GM11168 (cell line): ENCODE measurements at regions not wholly inside any gene's neighbourhood (a gene's known extent, or its start where the extent isn't known, plus 50 kb on each side); places are given as distances from the start of the nearest gene placed in this dataset.

ENCODE experiments used
- in situ Hi-C: fragments of 300-500 bp; cut with MboI; formaldehyde crosslinking; loops from one replicate; pipeline ENCODE4 v1.12.0; 2022; ENCODE audit warnings: low sequenced_read_pairs; ENCODE audit not compliant: unreplicated experiment

DNA sequence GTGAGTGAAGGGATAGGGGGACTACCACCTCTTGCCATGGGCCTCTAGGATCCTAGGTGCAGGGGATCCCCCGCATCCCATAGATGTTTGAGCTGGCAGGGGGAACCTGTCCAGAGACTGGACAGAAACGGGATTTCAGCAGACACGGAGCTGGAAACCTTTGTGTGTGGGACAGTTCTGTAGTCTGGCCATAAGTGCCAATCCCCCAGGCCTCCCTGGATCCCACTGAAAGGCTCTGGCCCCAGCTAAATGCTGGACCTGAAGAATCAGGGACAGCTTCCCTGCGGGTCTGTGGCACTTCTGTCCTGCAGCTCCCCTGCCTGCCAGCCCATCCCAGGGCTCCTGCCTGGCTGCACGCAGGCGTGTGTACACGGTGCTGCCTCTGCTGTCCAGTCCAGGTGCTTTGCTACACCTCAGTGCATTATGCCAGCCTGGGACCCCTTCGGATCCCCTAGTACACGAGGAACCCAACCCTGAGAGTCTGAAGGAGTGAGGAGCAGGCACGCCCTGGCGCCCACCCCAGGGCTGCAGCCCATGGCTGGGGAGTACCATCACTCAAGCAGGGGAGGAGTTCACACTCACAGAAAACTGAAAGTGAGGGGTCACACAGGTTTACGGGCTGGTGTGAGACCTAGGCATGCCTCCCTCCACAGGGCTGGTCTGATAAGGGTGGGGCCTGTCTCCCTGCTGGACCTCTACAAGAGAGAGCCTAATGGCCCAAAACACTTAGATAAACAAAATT, 703.0 kb downstream of the ARAP2 start:
- in situ Hi-C loops, result loop anchor here (10.0 kb wide), 1 partner anchor 77 kb away; no protein-coding TSS in a partner anchor

DNA sequence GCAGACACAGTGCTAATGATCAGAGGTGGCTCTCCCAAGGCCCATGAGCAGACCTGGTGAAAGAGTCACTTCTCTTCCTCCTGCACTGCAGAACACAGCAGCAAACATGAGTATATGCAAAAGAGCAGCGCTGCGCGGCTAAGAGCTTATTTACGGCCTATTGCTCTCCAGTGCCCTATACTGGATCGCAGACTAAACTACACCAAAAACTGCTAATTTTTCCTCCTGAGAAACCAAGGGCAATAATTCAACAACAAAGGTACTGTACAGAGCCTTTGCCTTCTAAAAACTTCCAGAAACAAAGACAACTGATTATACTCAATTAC, 702.5 kb downstream of the ARAP2 start:
- in situ Hi-C loops, result loop anchor here (10.0 kb wide), 1 partner anchor 77 kb away; no protein-coding TSS in a partner anchor

DNA sequence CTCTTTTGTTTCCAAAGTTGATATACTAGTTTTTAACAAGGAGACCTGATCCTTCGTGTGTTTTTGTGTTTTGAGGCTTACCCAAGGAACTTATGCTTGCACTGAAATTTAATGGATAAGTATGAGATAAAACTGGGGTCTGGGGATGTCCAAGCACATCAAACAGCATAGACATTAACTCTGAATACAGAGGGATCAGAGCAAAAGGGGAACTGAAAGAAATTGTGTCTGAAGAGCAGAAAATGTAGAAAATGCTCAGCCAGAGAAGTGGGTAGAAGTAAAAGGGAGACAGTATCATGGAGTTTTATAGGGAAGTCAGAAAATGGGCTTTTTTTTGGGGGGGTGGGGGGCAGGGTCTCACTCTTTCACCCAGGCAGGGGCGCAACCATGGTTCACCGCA, 695.4 kb downstream of the ARAP2 start:
- in situ Hi-C loops, result loop anchor here (10.0 kb wide), 1 partner anchor 84 kb away; no protein-coding TSS in a partner anchor

DNA sequence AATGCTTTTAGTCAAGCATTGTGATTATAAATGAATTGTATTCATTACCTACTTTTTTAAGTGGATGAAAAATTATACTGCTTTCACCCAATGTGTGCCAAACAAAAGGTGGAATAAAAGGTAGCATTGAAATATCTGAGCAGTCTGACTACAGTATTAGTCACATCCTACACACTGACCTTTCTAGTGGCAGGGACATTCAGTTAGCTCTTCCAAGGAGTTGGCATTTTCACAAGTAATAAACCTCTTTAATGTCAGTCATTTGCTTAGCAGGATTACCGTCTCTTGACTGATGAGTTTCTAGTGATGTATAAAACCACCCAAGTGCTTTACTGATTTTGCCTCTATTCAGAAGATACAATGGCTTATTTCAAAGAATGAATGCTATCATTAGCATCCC, 687.9 kb downstream of the ARAP2 start:
- in situ Hi-C loops, result no loop called here

DNA sequence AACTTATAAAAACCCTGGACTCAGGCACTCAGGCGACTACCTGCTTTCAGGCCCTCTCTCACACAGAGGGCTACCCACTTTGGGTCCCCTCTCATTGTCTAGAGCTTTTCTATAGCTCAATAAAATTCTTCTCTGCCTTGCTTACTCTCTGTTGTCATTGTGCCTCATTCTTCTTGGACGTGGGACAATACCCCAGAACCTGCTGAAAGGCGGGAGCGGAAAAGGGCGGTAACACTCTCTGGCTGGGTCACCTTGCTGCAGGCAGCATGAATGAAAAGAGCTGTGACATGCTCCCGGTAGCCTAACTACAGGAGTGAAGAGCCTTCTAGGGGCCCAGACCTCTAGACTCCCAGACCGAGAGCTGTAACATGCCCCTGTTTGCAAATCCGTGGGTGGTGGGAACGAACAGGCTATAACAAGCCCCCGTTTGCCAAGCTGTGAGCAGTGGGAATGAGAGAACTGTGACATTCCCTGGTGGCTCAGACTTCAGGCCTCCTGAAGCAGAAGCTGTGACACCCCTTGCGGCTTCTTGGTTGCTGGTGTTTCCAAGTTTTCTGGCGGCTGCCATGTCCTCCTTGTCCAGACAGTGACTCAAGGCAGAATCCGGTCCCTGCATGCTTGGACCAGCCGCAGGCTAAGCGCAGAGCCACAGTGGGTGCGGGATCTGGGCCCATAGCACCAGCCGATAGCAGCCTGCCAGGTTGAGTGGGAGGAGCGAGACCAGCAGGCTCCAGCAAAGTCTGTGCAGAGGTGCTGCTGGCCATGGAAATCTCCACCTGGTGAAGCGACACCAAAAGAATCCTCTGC, 684.6 kb downstream of the ARAP2 start:
- in situ Hi-C loops, result no loop called here

DNA sequence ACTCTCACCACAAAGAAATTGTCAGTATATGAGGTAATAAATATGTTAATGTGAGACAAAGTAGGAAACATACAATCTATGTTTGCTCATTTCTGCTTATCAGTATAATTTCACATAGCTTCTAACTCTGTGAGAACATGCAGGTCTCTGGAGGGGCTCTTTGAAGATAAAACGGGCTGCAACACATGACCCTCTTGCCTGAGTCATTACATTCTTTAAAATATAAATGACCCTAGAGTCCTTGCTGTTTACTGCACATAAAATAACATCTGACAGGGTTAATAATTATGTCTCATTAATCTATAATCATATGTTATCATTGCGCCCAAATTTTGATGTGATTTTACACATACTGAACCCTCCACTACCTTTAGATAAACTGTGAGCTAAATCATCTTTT, 681.5 kb downstream of the ARAP2 start:
- in situ Hi-C loops, result no loop called here

DNA sequence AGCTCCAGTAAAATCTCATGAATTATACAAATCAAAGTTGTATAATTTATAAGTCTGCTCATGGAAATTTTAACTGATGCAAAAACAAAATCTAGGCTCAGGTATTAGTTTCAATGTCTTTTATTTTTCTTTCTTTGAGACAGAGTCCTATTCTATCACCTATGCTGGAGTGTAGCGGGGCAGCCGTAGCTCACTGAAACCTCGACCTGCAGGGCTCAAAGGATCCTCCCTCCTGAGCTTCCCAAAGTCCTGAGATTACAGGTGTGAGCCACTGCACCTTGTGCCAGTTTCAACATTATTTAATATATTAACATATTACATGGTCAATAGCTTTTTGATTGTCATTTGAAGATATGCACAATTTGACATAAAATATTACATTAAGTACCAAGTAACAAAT, 678.7 kb downstream of the ARAP2 start:
- in situ Hi-C loops, result no loop called here

DNA sequence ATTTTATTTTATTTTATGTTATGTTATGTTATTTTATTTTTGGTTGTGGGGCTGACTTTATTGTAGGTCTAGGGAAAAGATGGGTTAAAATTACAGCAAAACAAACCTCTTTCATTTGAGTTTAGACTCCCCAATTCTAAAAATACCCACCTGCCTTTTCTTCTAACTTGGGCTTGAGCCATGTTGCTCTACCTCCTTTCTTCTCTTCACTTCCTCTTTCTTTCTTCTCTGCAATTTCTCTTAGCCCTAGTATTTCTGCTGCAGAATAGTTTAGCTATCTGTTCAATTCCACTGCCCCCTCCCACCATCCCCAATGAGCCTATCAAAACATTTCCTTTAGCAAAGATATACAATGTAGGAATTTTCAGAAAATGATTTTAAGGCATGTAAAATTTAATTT, 653.3 kb downstream of the ARAP2 start:
- in situ Hi-C loops, result no loop called here

DNA sequence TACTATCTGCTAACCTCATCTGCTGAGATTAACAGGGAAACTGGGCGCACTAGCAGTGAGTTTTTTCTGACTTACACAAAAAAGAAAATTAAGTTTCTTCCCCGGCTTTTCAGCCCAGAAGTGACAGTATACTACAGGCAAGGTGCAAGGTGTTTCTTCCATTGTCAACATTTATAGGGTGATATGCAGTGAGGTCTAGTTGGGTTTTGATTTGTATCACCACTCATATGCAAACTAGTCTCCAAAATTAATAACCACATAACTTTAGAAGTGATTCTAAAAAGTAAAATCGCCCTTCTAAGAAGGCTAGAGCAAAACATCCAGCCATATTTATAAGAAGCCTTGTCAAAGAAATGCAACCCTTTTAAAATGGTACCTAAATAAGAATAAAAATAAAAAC, 640.1 kb downstream of the ARAP2 start:
- in situ Hi-C loops, result no loop called here

DNA sequence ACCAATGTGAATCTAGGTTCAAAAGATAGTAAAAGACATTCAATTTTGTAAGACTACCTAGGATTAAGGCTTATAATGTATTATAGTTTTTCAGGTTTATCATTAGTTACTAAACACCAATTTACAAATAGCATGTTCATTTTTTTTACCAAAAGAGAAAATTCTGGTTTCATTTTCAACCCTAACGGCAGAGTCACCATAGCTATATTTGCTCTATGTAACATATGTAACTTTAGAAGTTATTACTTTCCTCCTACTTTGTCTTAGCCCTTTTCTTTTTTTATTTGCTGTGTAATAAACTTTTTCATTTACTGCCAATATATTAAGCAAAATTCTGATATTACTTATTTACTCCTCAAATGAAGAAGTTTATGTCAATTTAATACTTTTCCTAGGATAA, 639.6 kb downstream of the ARAP2 start:
- in situ Hi-C loops, result no loop called here

DNA sequence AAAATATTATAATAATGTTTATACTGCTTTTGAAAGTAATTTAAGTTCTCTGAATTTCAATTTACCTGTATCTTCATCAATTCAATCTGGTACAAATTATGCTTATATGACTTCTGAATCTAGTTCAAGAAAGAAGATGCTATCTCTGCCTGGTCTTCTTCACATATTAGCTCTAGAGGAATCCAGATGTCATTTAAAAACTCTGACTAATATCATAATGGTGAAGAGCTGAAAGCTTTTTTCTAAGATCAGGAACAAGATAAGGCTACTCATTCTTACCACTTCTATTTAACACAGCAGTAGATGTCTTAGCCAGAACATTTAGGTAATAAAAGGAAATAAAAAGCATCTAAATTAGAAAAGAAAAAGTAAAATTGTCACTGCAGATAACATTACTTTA, 636.1 kb downstream of the ARAP2 start:
- in situ Hi-C loops, result no loop called here

DNA sequence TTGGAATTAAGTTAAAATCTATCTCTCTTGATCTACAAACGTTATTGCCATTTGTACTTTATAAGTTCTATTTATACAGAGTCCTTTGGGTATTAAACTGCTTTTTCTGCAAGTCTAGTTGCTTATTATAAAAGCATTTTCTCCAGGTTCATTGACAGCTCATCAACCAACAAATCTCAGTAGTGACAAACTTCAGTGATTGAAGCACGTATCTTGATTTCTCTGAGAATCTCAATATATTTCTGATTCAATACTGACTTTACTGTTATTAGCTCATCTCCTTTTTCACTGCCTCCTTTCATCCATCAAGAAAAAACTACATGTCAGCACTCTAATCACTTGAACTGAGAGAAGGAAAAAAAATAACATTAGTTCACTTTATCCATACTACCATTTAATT, 630.2 kb downstream of the ARAP2 start:
- in situ Hi-C loops, result no loop called here

DNA sequence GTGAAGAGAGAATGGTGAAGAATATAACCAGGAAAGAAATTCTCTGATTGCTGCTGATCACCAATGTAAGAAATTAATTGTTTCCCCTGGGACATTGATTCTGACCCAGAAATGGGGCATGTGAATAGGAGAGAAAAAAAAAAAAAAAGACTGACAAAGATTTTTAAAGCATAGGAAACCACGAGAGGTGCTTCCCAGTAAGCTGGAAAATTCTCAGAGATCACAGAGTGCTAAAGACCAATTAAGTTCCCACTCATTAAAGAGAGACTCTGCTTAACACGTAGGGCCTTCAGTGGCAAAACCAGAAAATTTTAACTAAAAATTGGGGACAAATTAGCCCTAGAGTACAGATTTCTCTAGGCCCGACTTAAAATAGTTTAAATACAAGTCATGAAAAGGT, 604.4 kb downstream of the ARAP2 start:
- in situ Hi-C loops, result no loop called here

DNA sequence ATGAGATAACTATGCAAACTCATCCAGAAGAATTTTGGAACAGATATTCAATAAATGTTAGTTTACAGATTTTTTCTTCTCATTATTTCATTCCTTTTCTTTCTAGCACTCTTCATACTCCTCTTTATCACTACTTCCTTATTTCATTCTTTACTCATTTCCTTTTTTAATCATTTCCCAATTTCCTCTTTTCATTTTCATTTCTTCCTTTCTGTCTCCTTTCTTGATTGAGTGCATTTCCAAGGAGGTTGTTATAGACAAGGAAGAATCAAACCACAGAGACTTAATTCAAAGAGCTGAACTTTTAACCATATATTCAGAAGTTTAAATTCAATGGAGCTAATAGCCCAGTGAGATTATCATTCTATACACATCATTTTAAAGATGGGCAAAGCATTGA, 600.7 kb downstream of the ARAP2 start:
- in situ Hi-C loops, result no loop called here

DNA sequence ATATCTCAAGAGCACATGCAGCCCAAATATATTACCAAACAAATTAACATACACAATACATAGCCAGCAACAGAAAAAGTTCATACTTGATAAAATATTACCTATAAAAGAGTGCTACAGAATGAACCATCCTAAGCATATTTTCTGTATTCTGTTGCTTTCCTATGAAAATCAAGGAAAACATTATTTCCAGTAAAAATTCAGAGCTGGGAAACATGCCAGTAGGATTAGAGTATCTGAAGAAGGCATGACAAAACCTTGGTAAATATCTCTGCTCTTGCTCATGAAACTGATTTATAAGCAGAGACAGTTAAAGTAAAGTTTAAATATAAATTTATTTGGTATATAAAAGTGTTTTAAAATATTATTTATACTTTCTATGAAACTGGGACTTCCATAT, 599.7 kb downstream of the ARAP2 start:
- in situ Hi-C loops, result no loop called here

DNA sequence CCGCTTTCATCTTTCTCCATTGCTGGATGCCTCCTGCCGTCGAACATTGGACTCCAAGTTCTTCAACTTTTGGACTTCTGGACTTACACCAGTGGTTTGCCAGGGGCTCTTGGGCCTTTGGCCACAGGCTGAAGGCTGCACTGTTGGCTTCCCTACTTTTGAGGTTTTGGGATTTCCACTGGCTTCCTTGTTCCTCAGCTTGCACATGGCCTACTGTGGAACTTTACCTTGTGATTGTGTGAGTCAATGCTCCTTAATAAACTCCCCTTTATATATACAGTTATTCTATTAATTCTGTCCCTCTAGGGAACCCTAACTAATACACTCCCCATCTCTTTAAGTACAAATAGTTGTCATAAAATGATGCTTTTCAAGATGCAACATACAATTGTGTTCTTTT, 595.3 kb downstream of the ARAP2 start:
- in situ Hi-C loops, result no loop called here

DNA sequence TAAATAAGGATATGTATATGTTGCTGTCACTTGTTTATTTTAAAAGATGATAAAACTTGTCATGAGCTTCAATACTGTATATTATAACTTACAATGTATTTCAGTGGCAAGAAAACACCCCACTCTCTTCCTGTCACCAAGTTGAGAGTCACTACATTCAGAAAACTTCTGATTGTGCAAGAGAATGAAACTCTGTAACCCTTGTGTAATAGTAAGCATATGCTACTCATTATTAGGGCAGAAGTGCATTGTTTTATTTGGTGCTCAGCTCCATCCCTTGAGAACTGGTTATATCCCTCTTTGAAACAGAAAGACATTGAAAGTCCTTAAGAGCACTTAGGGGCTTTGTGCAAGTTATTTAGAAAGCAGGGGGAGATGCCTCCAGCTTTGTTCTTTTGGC, 594.5 kb downstream of the ARAP2 start:
- in situ Hi-C loops, result no loop called here

DNA sequence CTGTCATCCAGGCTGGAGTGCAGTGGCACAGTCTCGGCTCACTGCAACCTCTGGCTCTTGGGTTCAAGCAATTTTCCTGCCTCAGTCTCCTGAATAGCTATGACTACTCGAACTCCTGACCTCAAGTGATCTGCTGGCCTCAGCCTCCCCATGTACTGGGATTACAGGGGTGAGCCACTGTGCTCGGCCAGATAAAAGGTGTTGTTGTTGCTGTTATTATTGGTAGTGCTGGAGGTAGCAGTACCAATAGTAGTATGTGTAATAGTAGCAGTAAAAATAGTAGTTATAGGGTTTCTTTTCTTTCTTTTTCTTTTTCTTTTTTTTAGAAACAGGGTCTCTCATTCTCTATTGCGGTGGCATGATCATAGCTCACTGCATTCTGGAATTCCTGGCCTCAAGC, 592.1 kb downstream of the ARAP2 start:
- in situ Hi-C loops, result no loop called here

DNA sequence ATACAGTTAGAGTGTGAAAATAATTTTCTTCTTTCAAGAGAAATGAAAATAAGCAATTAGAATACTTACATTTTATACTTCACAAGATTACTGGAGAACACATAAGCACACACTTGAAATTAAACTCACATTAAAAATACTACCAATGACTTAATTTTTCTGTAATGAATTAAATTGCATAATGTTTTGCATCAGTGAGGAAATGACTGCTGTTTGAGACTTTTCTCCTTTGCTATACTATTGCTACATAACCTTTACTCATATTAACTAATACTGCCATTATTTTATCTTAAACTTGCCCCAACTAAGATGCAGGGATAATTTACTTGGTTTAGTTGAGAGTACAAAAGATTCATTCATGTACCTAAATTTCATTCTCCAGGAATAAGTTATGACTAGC, 590.9 kb downstream of the ARAP2 start:
- in situ Hi-C loops, result no loop called here

DNA sequence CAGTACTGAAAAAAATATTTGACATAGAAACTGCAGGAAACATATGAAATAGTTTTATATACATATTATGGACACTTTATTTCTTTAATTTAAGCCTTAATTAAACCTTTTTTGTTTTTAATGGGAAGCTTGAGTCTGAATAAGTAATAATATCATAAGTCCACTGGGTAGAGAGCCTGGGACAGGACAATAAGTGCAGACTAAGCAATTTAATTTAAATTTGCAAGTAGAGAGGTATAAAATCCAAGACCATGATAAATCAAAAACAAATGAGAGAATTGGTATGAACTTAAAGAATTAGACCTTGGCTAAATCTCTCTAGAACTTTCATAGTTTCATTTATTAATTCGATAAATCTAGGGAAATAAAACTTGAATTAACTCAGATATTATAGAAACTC, 571.2 kb downstream of the ARAP2 start:
- in situ Hi-C loops, result no loop called here

DNA sequence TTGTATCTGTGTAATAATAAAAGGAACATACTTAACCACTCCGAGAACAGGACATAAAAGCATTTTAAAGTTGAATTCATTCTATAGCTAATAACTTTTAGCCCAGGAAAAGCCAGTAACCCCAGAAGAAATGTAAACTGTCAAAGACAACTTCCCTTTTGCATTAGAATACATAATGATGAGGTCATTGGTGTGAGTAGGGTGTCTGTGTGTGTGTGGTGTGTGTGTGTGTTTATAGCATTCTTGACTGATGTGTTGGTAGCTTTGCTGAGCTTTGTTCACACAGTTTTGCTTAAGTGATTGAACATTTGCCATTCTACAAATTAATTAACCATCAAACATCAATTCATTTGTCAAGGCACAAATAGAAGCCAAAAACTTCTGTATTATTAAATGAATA, 559.6 kb downstream of the ARAP2 start:
- in situ Hi-C loops, result no loop called here

DNA sequence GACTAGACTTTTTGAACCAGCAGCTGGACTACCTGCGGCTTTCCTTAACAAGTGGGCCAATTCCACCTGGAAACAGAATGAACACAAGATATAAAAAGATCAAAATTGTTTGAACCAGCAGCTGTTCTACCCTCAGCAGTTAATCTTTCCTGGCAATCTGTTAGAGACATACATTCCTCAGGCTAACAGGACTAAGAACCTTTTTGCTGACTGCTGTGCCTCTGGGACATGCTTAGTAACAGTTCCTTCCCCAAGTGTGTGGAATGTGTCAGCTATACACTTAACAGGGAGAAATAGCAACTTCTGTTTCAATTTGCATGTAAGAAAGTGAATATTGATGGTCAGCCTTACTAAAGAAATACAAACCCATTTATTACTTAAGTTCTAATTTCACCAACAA, 554.4 kb downstream of the ARAP2 start:
- in situ Hi-C loops, result no loop called here
